Neural cell (in vitro differentiated cells): ENCODE measurements at regions not wholly inside any gene's neighbourhood (a gene's known extent, or its start where the extent isn't known, plus 50 kb on each side); places are given as distances from the start of the nearest gene placed in this dataset.
"Not testable (repeated sequence)": the region's sequence is repeated elsewhere in the genome, so short reads cannot be mapped to it uniquely, and the experiment has no call there.

ENCODE experiments used
- EP300 ChIP-seq: fragments of 450-650 bp; conservative IDR thresholded peaks from 2 replicates; pipeline ENCODE4 v1.6.1; 2014; ENCODE audit warnings: antibody characterized with exemption, mild to moderate bottlenecking, moderate library complexity; ENCODE audit not compliant: poor library complexity, severe bottlenecking
- EZH2 ChIP-seq: fragments of 200-600, 300-800 bp; shearing (Covaris generic), sonication (generic); IDR thresholded peaks from 2 replicates; pipeline ENCODE4 v1.6.1; 2014; ENCODE audit warnings: antibody characterized with exemption, low read length, borderline replicate concordance, mild to moderate bottlenecking; ENCODE audit not compliant: insufficient read depth, poor library complexity, severe bottlenecking
- POLR2AphosphoS5 ChIP-seq: IDR thresholded peaks from 2 replicates; pipeline ENCODE4 v1.6.1; 2012
- SMC3 ChIP-seq: fragments of 450-650 bp; conservative IDR thresholded peaks from 2 replicates; pipeline ENCODE4 v1.6.1; 2014; ENCODE audit warnings: antibody characterized with exemption, mild to moderate bottlenecking, moderate library complexity; ENCODE audit not compliant: poor library complexity
- TAF1 ChIP-seq: IDR thresholded peaks from 2 replicates; pipeline ENCODE4 v1.6.1; 2012; ENCODE audit warnings: low read depth
- TF ChIP-seq, protein P1 (sequence below): fragments of 450-650 bp; IDR thresholded peaks from 2 replicates; pipeline ENCODE4 v1.5.1; 2014; ENCODE audit warnings: antibody characterized with exemption, mild to moderate bottlenecking, moderate library complexity; ENCODE audit not compliant: poor library complexity, severe bottlenecking

DNA sequence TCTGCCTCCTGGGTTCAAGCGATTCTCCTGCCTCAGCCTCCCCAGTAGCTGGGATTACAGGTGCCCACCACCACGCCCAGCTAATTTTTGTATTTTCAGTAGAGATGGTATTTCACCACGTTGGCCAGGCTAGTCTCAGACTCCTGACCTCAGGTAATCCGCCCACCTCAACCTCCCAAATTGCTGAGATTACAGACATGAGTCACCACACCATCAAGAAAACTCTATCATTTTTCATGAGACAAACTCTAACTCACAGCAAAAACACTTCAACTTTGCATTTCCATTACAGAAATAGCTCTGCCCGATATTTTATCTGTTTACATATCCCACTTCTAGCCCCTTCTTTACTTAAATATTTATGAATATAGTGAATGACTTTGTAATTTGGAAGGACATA is 561.1 kb downstream of the TMX3 start:
- TF ChIP-seq POLR2AphosphoS5, EP300, EZH2, SMC3, TAF1: not testable (repeated sequence)
- TF ChIP-seq, protein P1, sequence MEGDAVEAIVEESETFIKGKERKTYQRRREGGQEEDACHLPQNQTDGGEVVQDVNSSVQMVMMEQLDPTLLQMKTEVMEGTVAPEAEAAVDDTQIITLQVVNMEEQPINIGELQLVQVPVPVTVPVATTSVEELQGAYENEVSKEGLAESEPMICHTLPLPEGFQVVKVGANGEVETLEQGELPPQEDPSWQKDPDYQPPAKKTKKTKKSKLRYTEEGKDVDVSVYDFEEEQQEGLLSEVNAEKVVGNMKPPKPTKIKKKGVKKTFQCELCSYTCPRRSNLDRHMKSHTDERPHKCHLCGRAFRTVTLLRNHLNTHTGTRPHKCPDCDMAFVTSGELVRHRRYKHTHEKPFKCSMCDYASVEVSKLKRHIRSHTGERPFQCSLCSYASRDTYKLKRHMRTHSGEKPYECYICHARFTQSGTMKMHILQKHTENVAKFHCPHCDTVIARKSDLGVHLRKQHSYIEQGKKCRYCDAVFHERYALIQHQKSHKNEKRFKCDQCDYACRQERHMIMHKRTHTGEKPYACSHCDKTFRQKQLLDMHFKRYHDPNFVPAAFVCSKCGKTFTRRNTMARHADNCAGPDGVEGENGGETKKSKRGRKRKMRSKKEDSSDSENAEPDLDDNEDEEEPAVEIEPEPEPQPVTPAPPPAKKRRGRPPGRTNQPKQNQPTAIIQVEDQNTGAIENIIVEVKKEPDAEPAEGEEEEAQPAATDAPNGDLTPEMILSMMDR = not testable (repeated sequence)
